Stimulated activated memory B cell treated with anti-CD40 and anti-IgM and Interleukin-4, amounts not matched to agents 10 μg/mL and 1 μg/mL and 100 μg/mL, for 72 hours (primary cell): ENCODE measurements at regions not wholly inside any gene's neighbourhood (a gene's known extent, or its start where the extent isn't known, plus 50 kb on each side); places are given as distances from the start of the nearest gene placed in this dataset.

Experiments used
- ATAC-seq: fragments of 150-1000 bp; cut with Tn5 transposase; 2 replicates; pipeline ENCODE4 v1.10.0; 2021
- H3K27ac Mint-ChIP-seq: one replicate; pipeline ENCODE4 v1.8.0; 2022; ENCODE audit warnings: mild to moderate bottlenecking, mixed read lengths
- H3K27me3 Mint-ChIP-seq: one replicate; pipeline ENCODE4 v1.8.0; 2022; ENCODE audit warnings: mixed read lengths
- H3K36me3 Mint-ChIP-seq: one replicate; pipeline ENCODE4 v1.8.0; 2022; ENCODE audit warnings: mixed read lengths
- H3K4me1 Mint-ChIP-seq: one replicate; pipeline ENCODE4 v1.8.0; 2022; ENCODE audit warnings: mixed read lengths
- H3K4me3 Mint-ChIP-seq: one replicate; pipeline ENCODE4 v1.8.0; 2022; ENCODE audit warnings: mild to moderate bottlenecking, moderate library complexity, mixed read lengths
- H3K9me3 Mint-ChIP-seq: one replicate; pipeline ENCODE4 v1.8.0; 2022; ENCODE audit warnings: mixed read lengths

- H3K36me3 Mint-ChIP-seq, result no peaks in the 10 kb centered on the region
These were observed 157.0 kb downstream of the CBLL2 start for GRCh38 chrX:22429704-22430103.

GRCh38 chrX:22430701-22431100 lies 158.0 kb downstream of the CBLL2 start:
- no peaks in the 10 kb centered on the region for H3K27me3 Mint-ChIP-seq
- H3K27ac Mint-ChIP-seq, result no peak overlapping the region
- peaks cover 3% of the 10 kb centered on the region for H3K9me3 Mint-ChIP-seq
- H3K36me3 Mint-ChIP-seq, result no peaks in the 10 kb centered on the region
- H3K4me3 Mint-ChIP-seq, result no peak overlapping the region
- no peak for ATAC-seq
- no peaks in the 10 kb centered on the region for H3K4me1 Mint-ChIP-seq

More at GRCh38 chrX:22429704-22430103, 157.0 kb downstream of the CBLL2 start:
- ATAC-seq, result no peak
- no peak overlapping the region for H3K27ac Mint-ChIP-seq
- H3K4me1 Mint-ChIP-seq, result no peaks in the 10 kb centered on the region
- H3K9me3 Mint-ChIP-seq, result peaks cover 3% of the 10 kb centered on the region
- H3K4me3 Mint-ChIP-seq, result no peak overlapping the region
- H3K27me3 Mint-ChIP-seq, result no peaks in the 10 kb centered on the region

GRCh38 chrX:22433292-22434070 lies 160.8 kb downstream of the CBLL2 start:
- no peak for ATAC-seq
- H3K36me3 Mint-ChIP-seq, result no peaks in the 10 kb centered on the region
- no peak overlapping the region for H3K27ac Mint-ChIP-seq
- no peaks in the 10 kb centered on the region for H3K27me3 Mint-ChIP-seq
- H3K4me3 Mint-ChIP-seq, result no peak overlapping the region
- no peaks in the 10 kb centered on the region for H3K4me1 Mint-ChIP-seq
- H3K9me3 Mint-ChIP-seq, result no peaks in the 10 kb centered on the region

- H3K27ac Mint-ChIP-seq, result no peak overlapping the region
- no peaks in the 10 kb centered on the region for H3K36me3 Mint-ChIP-seq
- no peak for ATAC-seq
- no peaks in the 10 kb centered on the region for H3K9me3 Mint-ChIP-seq
- H3K4me1 Mint-ChIP-seq, result peaks cover 6% of the 10 kb centered on the region
- H3K27me3 Mint-ChIP-seq, result no peaks in the 10 kb centered on the region
- H3K4me3 Mint-ChIP-seq, result no peak overlapping the region
These were observed 173.2 kb downstream of the CBLL2 start for GRCh38 chrX:22445880-22446279.

GRCh38 chrX:22462959-22463358 lies 190.2 kb downstream of the CBLL2 start:
- H3K27ac Mint-ChIP-seq, result no peak overlapping the region
- ATAC-seq, result no peak
- H3K4me3 Mint-ChIP-seq, result no peak overlapping the region

GRCh38 chrX:22467571-22467970 lies 194.9 kb downstream of the CBLL2 start:
- Mint-ChIP-seq H3K27ac (no peak overlapping the region), H3K9me3 (no peaks in the 10 kb centered on the region), H3K4me3 (no peak overlapping the region), H3K36me3 (no peaks in the 10 kb centered on the region), H3K4me1 (peaks cover 32% of the 10 kb centered on the region), H3K27me3 (no peaks in the 10 kb centered on the region)
- no peak for ATAC-seq

More at GRCh38 chrX:22462959-22463358, 190.2 kb downstream of the CBLL2 start:
- Mint-ChIP-seq H3K9me3 (no peaks in the 10 kb centered on the region), H3K4me1 (peaks cover 17% of the 10 kb centered on the region), H3K27me3 (no peaks in the 10 kb centered on the region), H3K36me3 (no peaks in the 10 kb centered on the region)

- H3K9me3 Mint-ChIP-seq, result no peaks in the 10 kb centered on the region
- H3K27ac Mint-ChIP-seq, result no peak overlapping the region
- H3K36me3 Mint-ChIP-seq, result no peaks in the 10 kb centered on the region
- no peaks in the 10 kb centered on the region for H3K27me3 Mint-ChIP-seq
- ATAC-seq, result no peak
- H3K4me1 Mint-ChIP-seq, result no peaks in the 10 kb centered on the region
- H3K4me3 Mint-ChIP-seq, result no peak overlapping the region
These were observed 208.7 kb downstream of the CBLL2 start for GRCh38 chrX:22481436-22481835.

GRCh38 chrX:22486296-22486695 lies 213.6 kb downstream of the CBLL2 start:
- Mint-ChIP-seq H3K4me1 (no peaks in the 10 kb centered on the region), H3K36me3 (no peaks in the 10 kb centered on the region), H3K9me3 (no peaks in the 10 kb centered on the region), H3K4me3 (no peak overlapping the region), H3K27ac (no peak overlapping the region), H3K27me3 (no peaks in the 10 kb centered on the region)
- no peak for ATAC-seq

- no peaks in the 10 kb centered on the region for H3K4me1 Mint-ChIP-seq
- H3K4me3 Mint-ChIP-seq, result no peak overlapping the region
- no peak for ATAC-seq
- H3K36me3 Mint-ChIP-seq, result no peaks in the 10 kb centered on the region
- no peak overlapping the region for H3K27ac Mint-ChIP-seq
- no peaks in the 10 kb centered on the region for H3K9me3 Mint-ChIP-seq
- no peaks in the 10 kb centered on the region for H3K27me3 Mint-ChIP-seq
These were observed 244.2 kb downstream of the CBLL2 start for GRCh38 chrX:22516893-22517292.

GRCh38 chrX:22520128-22520828 lies 247.6 kb downstream of the CBLL2 start:
- no peak for ATAC-seq
- Mint-ChIP-seq H3K9me3 (no peaks in the 10 kb centered on the region), H3K4me3 (no peak overlapping the region), H3K4me1 (no peaks in the 10 kb centered on the region), H3K27me3 (no peaks in the 10 kb centered on the region), H3K36me3 (no peaks in the 10 kb centered on the region), H3K27ac (no peak overlapping the region)

- H3K36me3 Mint-ChIP-seq, result no peaks in the 10 kb centered on the region
- H3K9me3 Mint-ChIP-seq, result peaks cover 3% of the 10 kb centered on the region
- ATAC-seq, result peak; percentile 93
- H3K27ac Mint-ChIP-seq, result peak overlapping the region; percentile 71
- H3K27me3 Mint-ChIP-seq, result no peaks in the 10 kb centered on the region
- H3K4me3 Mint-ChIP-seq, result no peak overlapping the region
- peaks cover 27% of the 10 kb centered on the region for H3K4me1 Mint-ChIP-seq
These were observed 253.6 kb downstream of the CBLL2 start for GRCh38 chrX:22526339-22526738.

GRCh38 chrX:22527302-22527701 lies 254.6 kb downstream of the CBLL2 start:
- Mint-ChIP-seq H3K27ac (peak overlapping the region; percentile 71), H3K9me3 (peaks cover 3% of the 10 kb centered on the region), H3K4me1 (peaks cover 27% of the 10 kb centered on the region), H3K27me3 (no peaks in the 10 kb centered on the region), H3K4me3 (no peak overlapping the region), H3K36me3 (no peaks in the 10 kb centered on the region)
- no peak for ATAC-seq

- Mint-ChIP-seq H3K4me1 (peaks cover 4% of the 10 kb centered on the region), H3K4me3 (no peak overlapping the region), H3K36me3 (no peaks in the 10 kb centered on the region), H3K27ac (no peak overlapping the region), H3K27me3 (no peaks in the 10 kb centered on the region), H3K9me3 (no peaks in the 10 kb centered on the region)
- no peak for ATAC-seq
These were observed 261.2 kb downstream of the CBLL2 start for GRCh38 chrX:22533898-22534297.

GRCh38 chrX:22534643-22535042 lies 261.9 kb downstream of the CBLL2 start:
- H3K27me3 Mint-ChIP-seq, result no peaks in the 10 kb centered on the region
- H3K4me3 Mint-ChIP-seq, result no peak overlapping the region
- no peaks in the 10 kb centered on the region for H3K36me3 Mint-ChIP-seq
- peaks cover 3% of the 10 kb centered on the region for H3K9me3 Mint-ChIP-seq
- no peak for ATAC-seq
- no peak overlapping the region for H3K27ac Mint-ChIP-seq
- H3K4me1 Mint-ChIP-seq, result no peaks in the 10 kb centered on the region

- Mint-ChIP-seq H3K4me3 (no peak overlapping the region), H3K9me3 (peaks cover 5% of the 10 kb centered on the region), H3K4me1 (no peaks in the 10 kb centered on the region), H3K36me3 (no peaks in the 10 kb centered on the region), H3K27ac (no peak overlapping the region), H3K27me3 (no peaks in the 10 kb centered on the region)
- no peak for ATAC-seq
These were observed 264.1 kb downstream of the CBLL2 start for GRCh38 chrX:22536746-22537304.

GRCh38 chrX:22538580-22538979 lies 265.9 kb downstream of the CBLL2 start:
- Mint-ChIP-seq H3K4me3 (no peak overlapping the region), H3K36me3 (no peaks in the 10 kb centered on the region), H3K27me3 (no peaks in the 10 kb centered on the region), H3K9me3 (peaks cover 5% of the 10 kb centered on the region), H3K4me1 (no peaks in the 10 kb centered on the region), H3K27ac (no peak overlapping the region)
- ATAC-seq, result no peak
